ENCODE measurements at regions not wholly inside any gene's neighbourhood (a gene's known extent, or its start where the extent isn't known, plus 50 kb on each side); places are given as distances from the start of the nearest gene placed in this dataset.

- POLR2A ChIA-PET = no interaction called here
- CTCF ChIA-PET = interaction anchor here (0.6 kb wide), 1 partner anchor 209 kb away, joined by 3 read pairs; no protein-coding TSS in a partner anchor
- no peak for DNase-seq (ENCODE audit: extremely low spot score)
- TF ChIP-seq SP1 (IDR thresholded peaks at IDR 0.05) (no peak), FOXA1 (IDR thresholded peaks at IDR 0.05) (no peak), ARNT (IDR thresholded peaks at IDR 0.05) (no peak), SUZ12 (IDR thresholded peaks at IDR 0.05) (no peak), NFRKB (IDR thresholded peaks at IDR 0.05) (no peak), PKNOX1 (IDR thresholded peaks at IDR 0.05) (no peak), FOXM1 (IDR thresholded peaks at IDR 0.05; ENCODE audit: borderline replicate concordance) (no peak), HDGF (IDR thresholded peaks at IDR 0.05; ENCODE audit: borderline replicate concordance) (no peak), FOXK2 (IDR thresholded peaks at IDR 0.05) (no peak), L3MBTL2 (conservative IDR thresholded peaks at IDR 0.05) (no peak), LEF1 (IDR thresholded peaks at IDR 0.05; ENCODE audit: borderline replicate concordance) (no peak), ZNF384 (IDR thresholded peaks at IDR 0.05) (no peak), CTBP1 (IDR thresholded peaks at IDR 0.05; ENCODE audit: borderline replicate concordance) (no peak), ELF4 (IDR thresholded peaks at IDR 0.05) (no peak), BHLHE40 (IDR thresholded peaks at IDR 0.05; ENCODE audit: borderline replicate concordance) (no peak), TARDBP (IDR thresholded peaks at IDR 0.05) (no peak)
Measured at GRCh38 chr16:14320406-14320805, 249.3 kb downstream of the MRTFB start.

Data from HEK293T (cell line).